ENCODE measurements at regions not wholly inside any gene's neighbourhood (a gene's known extent, or its start where the extent isn't known, plus 50 kb on each side); places are given as distances from the start of the nearest gene placed in this dataset.

DNA sequence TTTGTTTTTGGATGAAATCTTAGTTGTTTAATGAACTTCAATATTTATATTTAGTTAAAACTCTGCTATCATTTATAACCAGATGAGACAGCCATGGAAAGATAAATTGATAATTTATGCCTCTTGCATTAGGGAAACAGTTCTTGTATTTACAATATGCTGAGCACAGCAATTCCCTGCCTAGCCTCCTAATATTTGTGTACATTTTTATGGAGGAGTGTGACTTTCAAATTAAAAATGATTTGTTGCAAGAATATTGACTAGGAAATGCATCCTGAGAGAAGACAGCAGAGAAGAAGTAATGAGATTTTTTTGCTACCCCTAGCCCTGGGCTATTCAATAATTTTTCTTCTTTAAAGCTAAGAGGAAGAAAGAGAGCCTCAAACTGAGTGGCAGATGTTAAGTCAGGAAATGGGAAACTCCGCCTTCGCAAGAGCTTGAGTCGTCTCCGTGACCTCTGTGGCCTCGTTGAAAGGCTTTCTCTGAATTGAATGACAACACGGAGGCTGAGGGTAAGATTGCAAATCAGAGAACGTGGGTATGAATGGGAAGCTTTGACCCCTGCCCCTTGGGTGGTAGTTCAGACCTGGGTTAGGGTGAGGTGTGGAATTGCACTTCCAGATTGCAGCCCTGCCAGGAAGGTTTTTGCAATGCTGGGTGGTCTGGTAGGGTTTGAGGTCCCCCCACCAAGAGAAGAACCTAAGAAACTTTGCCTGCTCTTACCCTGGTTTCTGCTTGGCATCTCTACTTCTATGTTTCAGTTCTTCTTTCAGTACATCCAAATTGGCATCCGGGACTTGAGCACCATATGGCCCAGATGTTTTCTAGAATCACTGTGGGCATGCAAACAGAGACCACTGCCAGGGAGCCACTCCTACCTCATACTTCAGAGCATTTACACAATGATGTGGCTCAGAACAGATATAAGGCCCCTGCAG is 210.3 kb upstream of the RBMS1 start:
- H3K4me3 ChIP-seq = no peak overlapping the region
- TF ChIP-seq POLR2AphosphoS5 (IDR thresholded peaks at IDR 0.05) = peak in 1 of 3 donors; percentile 51
- TF ChIP-seq POLR2A (IDR thresholded peaks at IDR 0.05) = no peak
- peaks cover 9 to 28% (median 14%) of the 10 kb centered on the region in 6 donors for H3K4me1 ChIP-seq
- intact Hi-C loops (cut with DNase I; ENCODE audit: low total_unique reads) = no loop called here
- H3K9me3 ChIP-seq = peaks cover 0 to 9% (median 0%) of the 10 kb centered on the region in 8 donors
- H3K36me3 ChIP-seq = no peaks in the 10 kb centered on the region
- H3K27ac ChIP-seq = peak overlapping the region; percentile 8 to 69 (median 40)
- DNase-seq = no peak
- no peaks in the 10 kb centered on the region for H3K27me3 ChIP-seq (replicated peaks in 1 of 7)
- WGBS, 5 donors = 6 to 11% (median 8%) methylated on average over 8 of the region's 8 CpGs

DNA sequence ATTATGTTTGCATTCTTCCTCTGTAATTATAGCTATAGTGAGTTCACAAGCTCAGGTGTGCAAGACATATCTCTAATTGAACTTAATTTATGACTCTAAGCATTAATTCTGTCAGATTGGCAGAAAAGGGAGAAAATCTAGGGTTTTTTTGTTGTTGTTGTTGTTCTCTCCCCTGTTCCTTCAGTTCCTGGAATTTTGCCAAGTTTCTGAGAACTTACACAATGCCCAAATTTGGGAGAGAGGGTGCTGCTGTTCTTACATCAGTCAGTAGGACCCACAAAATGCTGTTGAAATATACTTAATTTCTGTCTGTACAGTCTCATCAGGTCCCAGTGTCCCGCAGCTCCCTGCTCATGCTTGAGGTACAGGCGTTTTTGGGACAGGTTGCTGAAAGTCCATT is 221.8 kb upstream of the RBMS1 start:
- Histone ChIP-seq H3K9me3 (no peaks in the 10 kb centered on the region), H3K36me3 (no peaks in the 10 kb centered on the region), H3K27me3 (replicated peaks in 1 of 7) (no peaks in the 10 kb centered on the region), H3K27ac (no peak overlapping the region), H3K4me1 (no peaks in the 10 kb centered on the region), H3K4me3 (no peak overlapping the region)
- TF ChIP-seq POLR2A (IDR thresholded peaks at IDR 0.05) = no peak
- 87 to 91% (median 91%) methylated on average over 2 of the region's 2 CpGs for WGBS, 5 donors
- no peak for DNase-seq
- intact Hi-C loops (cut with DNase I; ENCODE audit: low total_unique reads) = no loop called here

DNA sequence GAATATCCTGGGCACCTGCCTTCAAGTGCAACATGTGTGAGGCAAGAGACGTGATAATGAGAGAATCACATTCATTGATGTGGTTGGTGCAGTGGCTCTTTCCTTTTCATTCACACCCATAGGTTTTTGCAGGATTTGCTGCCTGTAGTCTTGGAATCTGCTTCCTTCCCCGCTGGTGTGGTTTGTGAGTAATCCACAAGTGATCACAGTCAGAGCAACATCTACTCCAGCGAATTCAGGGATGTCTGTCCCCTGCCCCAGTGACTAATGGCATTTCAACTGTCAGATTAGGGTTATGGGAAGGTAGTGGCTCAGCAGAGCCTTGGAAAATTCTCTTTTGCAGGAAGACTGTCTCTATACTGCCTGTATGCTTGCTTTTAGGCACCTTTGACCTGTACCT is 225.5 kb upstream of the RBMS1 start:
- no peaks in the 10 kb centered on the region for H3K27me3 ChIP-seq (replicated peaks in 1 of 7)
- H3K4me3 ChIP-seq = no peak overlapping the region
- no peak overlapping the region for H3K27ac ChIP-seq
- TF ChIP-seq, protein P1, sequence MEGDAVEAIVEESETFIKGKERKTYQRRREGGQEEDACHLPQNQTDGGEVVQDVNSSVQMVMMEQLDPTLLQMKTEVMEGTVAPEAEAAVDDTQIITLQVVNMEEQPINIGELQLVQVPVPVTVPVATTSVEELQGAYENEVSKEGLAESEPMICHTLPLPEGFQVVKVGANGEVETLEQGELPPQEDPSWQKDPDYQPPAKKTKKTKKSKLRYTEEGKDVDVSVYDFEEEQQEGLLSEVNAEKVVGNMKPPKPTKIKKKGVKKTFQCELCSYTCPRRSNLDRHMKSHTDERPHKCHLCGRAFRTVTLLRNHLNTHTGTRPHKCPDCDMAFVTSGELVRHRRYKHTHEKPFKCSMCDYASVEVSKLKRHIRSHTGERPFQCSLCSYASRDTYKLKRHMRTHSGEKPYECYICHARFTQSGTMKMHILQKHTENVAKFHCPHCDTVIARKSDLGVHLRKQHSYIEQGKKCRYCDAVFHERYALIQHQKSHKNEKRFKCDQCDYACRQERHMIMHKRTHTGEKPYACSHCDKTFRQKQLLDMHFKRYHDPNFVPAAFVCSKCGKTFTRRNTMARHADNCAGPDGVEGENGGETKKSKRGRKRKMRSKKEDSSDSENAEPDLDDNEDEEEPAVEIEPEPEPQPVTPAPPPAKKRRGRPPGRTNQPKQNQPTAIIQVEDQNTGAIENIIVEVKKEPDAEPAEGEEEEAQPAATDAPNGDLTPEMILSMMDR (IDR thresholded peaks at IDR 0.05 in 8 of 11, conservative IDR thresholded peaks at IDR 0.05 in 3 of 11) = no peak
- TF ChIP-seq POLR2A (IDR thresholded peaks at IDR 0.05) (no peak), POLR2AphosphoS5 (IDR thresholded peaks at IDR 0.05) (no peak)
- WGBS, 5 donors = 50 to 75% (median 66%) methylated on average over 3 of the region's 3 CpGs
- DNase-seq = no peak
- no peaks in the 10 kb centered on the region for H3K4me1 ChIP-seq
- intact Hi-C loops (cut with DNase I; ENCODE audit: low total_unique reads) = no loop called here
- H3K9me3 ChIP-seq = peaks cover 0 to 8% (median 2%) of the 10 kb centered on the region in 8 donors
- H3K36me3 ChIP-seq = no peaks in the 10 kb centered on the region

DNA sequence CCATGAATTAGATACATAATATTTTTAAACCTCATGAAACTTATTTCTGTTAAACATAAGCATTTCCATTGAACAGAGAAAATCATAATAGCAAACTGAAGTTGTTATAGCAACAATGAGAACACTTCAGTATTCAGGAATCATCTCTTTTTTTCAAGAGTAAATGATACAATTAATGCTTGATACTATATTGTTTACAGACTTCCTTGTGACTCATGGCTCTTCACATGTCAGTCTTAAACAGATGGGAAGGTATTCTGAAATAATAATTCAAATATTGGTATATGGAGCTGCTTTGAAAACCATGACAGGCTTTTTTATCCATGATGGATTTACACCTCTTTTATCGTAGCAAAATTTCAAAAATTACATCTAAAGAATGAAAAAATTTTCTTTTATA is 226.5 kb upstream of the RBMS1 start:
- Histone ChIP-seq H3K4me1 (no peaks in the 10 kb centered on the region), H3K27me3 (replicated peaks in 1 of 7) (no peaks in the 10 kb centered on the region), H3K4me3 (no peak overlapping the region), H3K9me3 (peaks cover 0 to 8% (median 2%) of the 10 kb centered on the region in 8 donors), H3K36me3 (no peaks in the 10 kb centered on the region), H3K27ac (no peak overlapping the region)
- intact Hi-C loops (cut with DNase I; ENCODE audit: low total_unique reads) = no loop called here
- DNase-seq = no peak
- TF ChIP-seq POLR2AphosphoS5 (IDR thresholded peaks at IDR 0.05) (no peak), POLR2A (IDR thresholded peaks at IDR 0.05) (no peak)
- TF ChIP-seq, protein P1 (IDR thresholded peaks at IDR 0.05 in 8 of 11, conservative IDR thresholded peaks at IDR 0.05 in 3 of 11) = no peak
- 78 to 92% (median 84%) methylated on average over 1 of the region's 1 CpG for WGBS, 5 donors
